PC-9 (cell line): ENCODE measurements at regions not wholly inside any gene's neighbourhood (a gene's known extent, or its start where the extent isn't known, plus 50 kb on each side); places are given as distances from the start of the nearest gene placed in this dataset.

Experiments
- BruUV-seq: library from RNA; stranded (reverse); fragments of 400-500 nt; replicated peaks from 2 replicates; lab custom pipeline; 2021; lab: Mats Ljungman, UMichigan
- CTCF ChIA-PET: fragments of 300-600 bp; sonication (Branson Sonifier 250); formaldehyde crosslinking; loops from one replicate; lab custom pipeline; 2022; ENCODE audit warnings: antibody characterized with exemption; lab: Charles Lee
- POLR2A ChIA-PET: fragments of 300-600 bp; sonication (Branson Sonifier 250); formaldehyde crosslinking; loops from one replicate; lab custom pipeline; 2022; ENCODE audit warnings: antibody characterized with exemption; ENCODE audit not compliant: unreplicated experiment; lab: Charles Lee
- DNase-seq, 2 experiments: peaks; one replicate each; pipeline versions ENCODE4 v3.0.0 to v3.0.0-alpha.2; 2015 to 2022; ENCODE audit warnings: mixed read lengths in 1 of 2
- H2AFZ ChIP-seq: fragments of 200-600 bp; sonication (generic); 2 replicates; pipeline ENCODE4 v1.8.1; 2017; ENCODE audit warnings: antibody characterized with exemption
- H3F3A ChIP-seq: fragments of 200-600 bp; sonication (generic); 2 replicates; pipeline ENCODE4 v1.8.1; 2017; ENCODE audit warnings: antibody characterized with exemption, mild to moderate bottlenecking, low read depth; ENCODE audit not compliant: insufficient read depth
- H3K27ac ChIP-seq: fragments of 200-600 bp; sonication (generic); 2 replicates; pipeline ENCODE4 v1.6.1; 2016; ENCODE audit warnings: mixed run types
- H3K27me3 ChIP-seq: fragments of 200-600 bp; sonication (generic); 2 replicates; pipeline ENCODE4 v1.6.1; 2016; ENCODE audit warnings: low read depth, mixed run types; ENCODE audit not compliant: insufficient read depth
- H3K36me3 ChIP-seq: fragments of 200-600 bp; sonication (generic); 2 replicates; pipeline ENCODE4 v1.6.1; 2016; ENCODE audit warnings: low read depth, mixed run types
- H3K4me1 ChIP-seq: fragments of 200-600 bp; sonication (generic); replicated peaks from 2 replicates; pipeline ENCODE4 v1.6.1; 2016; ENCODE audit warnings: mixed run types; ENCODE audit not compliant: insufficient read depth
- H3K4me2 ChIP-seq: fragments of 200-600 bp; sonication (generic); 2 replicates; pipeline ENCODE4 v1.6.1; 2017; ENCODE audit warnings: mixed run types
- H3K4me3 ChIP-seq: fragments of 200-600 bp; sonication (generic); 2 replicates; pipeline ENCODE4 v1.6.1; 2016; ENCODE audit warnings: mixed run types
- H3K79me2 ChIP-seq: fragments of 200-600 bp; sonication (generic); 2 replicates; pipeline ENCODE4 v1.6.1; 2017; ENCODE audit warnings: low read depth, mixed run types
- H3K9me2 ChIP-seq: fragments of 200-600 bp; sonication (generic); 2 replicates; pipeline ENCODE4 v1.8.1; 2017; ENCODE audit warnings: mild to moderate bottlenecking; ENCODE audit not compliant: insufficient read depth
- H3K9me3 ChIP-seq: fragments of 200-600 bp; sonication (generic); 2 replicates; pipeline ENCODE4 v1.8.1; 2016; ENCODE audit warnings: low read depth; ENCODE audit not compliant: insufficient read depth
- H4K20me1 ChIP-seq: fragments of 200-600 bp; sonication (generic); 2 replicates; pipeline ENCODE4 v1.8.1; 2017; ENCODE audit not compliant: insufficient read depth
- EZH2 ChIP-seq: fragments of 200-600 bp; sonication (generic); IDR thresholded peaks from 2 replicates; pipeline ENCODE4 v1.8.0; 2017; ENCODE audit warnings: antibody characterized with exemption, low read depth
- intact Hi-C: fragments of 100-400 bp; cut with micrococcal nuclease; formaldehyde crosslinking; loops from one replicate; pipeline ENCODE4 v1.10.0; 2022; ENCODE audit not compliant: unreplicated experiment
- TF ChIP-seq, protein P1 (sequence below): fragments of 200-600 bp; sonication (generic); conservative IDR thresholded peaks from 2 replicates; pipeline ENCODE4 v1.6.1; 2017; ENCODE audit warnings: mixed run types, antibody characterized with exemption, mild to moderate bottlenecking, moderate library complexity

DNA sequence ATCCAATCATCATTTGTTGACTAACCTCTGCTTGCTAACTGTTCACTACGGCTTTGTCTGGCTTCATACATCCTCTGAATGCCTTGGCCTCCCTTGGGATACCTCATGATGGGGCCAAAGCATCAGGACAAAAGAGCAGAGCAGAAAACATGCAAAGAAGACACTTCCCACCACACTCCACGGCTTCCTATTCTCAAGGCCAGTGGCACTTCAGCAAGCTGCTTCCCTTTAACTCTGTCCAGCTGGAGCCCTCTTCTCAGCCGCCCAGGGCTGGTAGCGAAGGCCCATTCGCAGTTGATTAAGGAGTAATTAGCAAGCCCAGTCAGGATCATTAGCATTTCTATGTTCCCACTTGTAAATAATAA, 224.3 kb upstream of the FGGY start:
- intact Hi-C loops, result no loop called here
- no peak for DNase-seq
- Histone ChIP-seq H3K27me3 (no peaks in the 10 kb centered on the region), H3K79me2 (no peaks in the 10 kb centered on the region), H3K9me3 (no peaks in the 10 kb centered on the region), H3F3A (no peaks in the 10 kb centered on the region), H3K4me1 (no peaks in the 10 kb centered on the region), H3K36me3 (no peaks in the 10 kb centered on the region), H3K4me3 (no peak overlapping the region), H2AFZ (no peak overlapping the region), H3K9me2 (no peaks in the 10 kb centered on the region), H3K27ac (no peak overlapping the region), H4K20me1 (no peaks in the 10 kb centered on the region), H3K4me2 (no peak overlapping the region)
- no peak for TF ChIP-seq EZH2
- TF ChIP-seq, protein P1, sequence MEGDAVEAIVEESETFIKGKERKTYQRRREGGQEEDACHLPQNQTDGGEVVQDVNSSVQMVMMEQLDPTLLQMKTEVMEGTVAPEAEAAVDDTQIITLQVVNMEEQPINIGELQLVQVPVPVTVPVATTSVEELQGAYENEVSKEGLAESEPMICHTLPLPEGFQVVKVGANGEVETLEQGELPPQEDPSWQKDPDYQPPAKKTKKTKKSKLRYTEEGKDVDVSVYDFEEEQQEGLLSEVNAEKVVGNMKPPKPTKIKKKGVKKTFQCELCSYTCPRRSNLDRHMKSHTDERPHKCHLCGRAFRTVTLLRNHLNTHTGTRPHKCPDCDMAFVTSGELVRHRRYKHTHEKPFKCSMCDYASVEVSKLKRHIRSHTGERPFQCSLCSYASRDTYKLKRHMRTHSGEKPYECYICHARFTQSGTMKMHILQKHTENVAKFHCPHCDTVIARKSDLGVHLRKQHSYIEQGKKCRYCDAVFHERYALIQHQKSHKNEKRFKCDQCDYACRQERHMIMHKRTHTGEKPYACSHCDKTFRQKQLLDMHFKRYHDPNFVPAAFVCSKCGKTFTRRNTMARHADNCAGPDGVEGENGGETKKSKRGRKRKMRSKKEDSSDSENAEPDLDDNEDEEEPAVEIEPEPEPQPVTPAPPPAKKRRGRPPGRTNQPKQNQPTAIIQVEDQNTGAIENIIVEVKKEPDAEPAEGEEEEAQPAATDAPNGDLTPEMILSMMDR, result no peak
- CTCF ChIA-PET, result no interaction called here
- POLR2A ChIA-PET, result interaction anchor here (0.6 to 0.7 kb wide), 2 partner anchors 60 to 255 kb away, joined by 4 read pairs; no protein-coding TSS in a partner anchor
- no TSS peak for BruUV-seq

DNA sequence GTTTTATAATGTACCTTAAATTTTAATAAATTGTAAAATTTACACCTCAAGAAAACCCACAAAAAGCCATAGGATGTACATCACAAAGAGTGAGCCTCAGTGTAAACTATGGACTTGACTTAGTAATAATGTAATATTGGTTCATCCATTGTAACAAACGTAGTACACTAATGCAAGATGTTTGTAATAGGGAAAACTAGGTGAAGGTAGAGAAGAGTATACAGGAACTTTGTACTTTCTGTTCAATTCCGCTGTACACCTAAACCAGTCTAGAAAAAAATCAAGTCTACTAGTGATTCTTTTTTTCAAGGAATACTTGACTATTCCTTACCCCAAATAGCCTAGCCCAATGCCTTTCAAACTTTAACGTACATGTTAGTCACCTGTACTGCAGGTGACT, 222.3 kb upstream of the FGGY start:
- intact Hi-C loops, result no loop called here
- Histone ChIP-seq H3K27ac (no peak overlapping the region), H3K4me3 (no peak overlapping the region), H3K4me2 (no peak overlapping the region), H3K79me2 (no peaks in the 10 kb centered on the region), H3K9me3 (no peaks in the 10 kb centered on the region), H3K4me1 (no peaks in the 10 kb centered on the region), H3K27me3 (no peaks in the 10 kb centered on the region), H3F3A (no peaks in the 10 kb centered on the region), H2AFZ (no peak overlapping the region), H3K9me2 (no peaks in the 10 kb centered on the region), H3K36me3 (no peaks in the 10 kb centered on the region), H4K20me1 (no peaks in the 10 kb centered on the region)
- no peak for DNase-seq
- BruUV-seq, result no TSS peak
- ChIA-PET POLR2A (interaction anchor here (0.6 kb wide), 1 partner anchor 375 kb away, joined by 3 read pairs; no protein-coding TSS in a partner anchor), CTCF (no interaction called here)
- TF ChIP-seq EZH2, result no peak
- TF ChIP-seq, protein P1, result no peak

DNA sequence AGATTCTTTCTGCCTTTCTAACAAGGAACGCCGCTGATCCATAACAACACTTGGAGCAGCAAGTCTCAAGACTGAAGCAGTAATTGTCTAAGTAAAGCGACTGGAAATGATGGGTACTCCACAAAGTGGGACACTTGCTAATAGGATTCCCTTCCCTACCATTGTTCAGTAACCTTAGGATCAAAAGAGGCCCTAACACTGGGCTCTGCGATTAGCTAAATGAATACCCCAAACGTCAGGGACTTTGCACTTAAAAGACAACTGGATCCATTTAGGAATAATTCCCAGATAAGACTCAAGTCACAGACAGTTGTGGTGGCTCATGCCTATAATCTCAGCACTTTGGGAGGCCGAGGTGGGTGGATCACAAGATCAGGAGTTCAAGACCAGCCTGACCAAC, 221.9 kb upstream of the FGGY start:
- H4K20me1 ChIP-seq, result no peaks in the 10 kb centered on the region
- intact Hi-C loops, result no loop called here
- H3K27me3 ChIP-seq, result no peaks in the 10 kb centered on the region
- no peak for DNase-seq
- no peak overlapping the region for H3K27ac ChIP-seq
- TF ChIP-seq, protein P1, result no peak
- no peak for TF ChIP-seq EZH2
- no peak overlapping the region for H3K4me2 ChIP-seq
- CTCF ChIA-PET, result no interaction called here
- POLR2A ChIA-PET, result interaction anchor here (0.6 kb wide), 1 partner anchor 376 kb away, joined by 3 read pairs; no protein-coding TSS in a partner anchor
- H3K9me3 ChIP-seq, result no peaks in the 10 kb centered on the region
- no peaks in the 10 kb centered on the region for H3K36me3 ChIP-seq
- H3K79me2 ChIP-seq, result no peaks in the 10 kb centered on the region
- no peak overlapping the region for H3K4me3 ChIP-seq
- no peaks in the 10 kb centered on the region for H3K4me1 ChIP-seq
- no peaks in the 10 kb centered on the region for H3K9me2 ChIP-seq
- H3F3A ChIP-seq, result no peaks in the 10 kb centered on the region
- BruUV-seq, result no TSS peak
- H2AFZ ChIP-seq, result no peak overlapping the region
